Body of pancreas (tissue), 4 donors: ENCODE measurements at regions not wholly inside any gene's neighbourhood (a gene's known extent, or its start where the extent isn't known, plus 50 kb on each side); places are given as distances from the start of the nearest gene placed in this dataset.

Experiments
- CTCF ChIP-seq, 7 experiments: fragments of 450-650 bp in 4 of 7; fragments of 200-600 bp in 3 of 7; sonication (generic) in 3 of 7; IDR thresholded peaks; one replicate each; pipeline ENCODE4 v1.5.1; 2016 to 2019; ENCODE audit warnings: antibody characterized with exemption in 7 of 7
- POLR2A ChIP-seq, 3 donors: fragments of 450-650 bp; IDR thresholded peaks; one replicate each; pipeline ENCODE4 v1.6.1; 2016; ENCODE audit warnings: antibody characterized with exemption in 3 of 3, mild to moderate bottlenecking in 2 of 3

- TF ChIP-seq CTCF (IDR thresholded peaks at IDR 0.05) = no peak
- TF ChIP-seq POLR2A (IDR thresholded peaks at IDR 0.05) = no peak
These were observed 182.0 kb downstream of the SH3BP4 start for GRCh38 chr2:235133837-235134236.
